ENCODE measurements at regions not wholly inside any gene's neighbourhood (a gene's known extent, or its start where the extent isn't known, plus 50 kb on each side); places are given as distances from the start of the nearest gene placed in this dataset.

DNA sequence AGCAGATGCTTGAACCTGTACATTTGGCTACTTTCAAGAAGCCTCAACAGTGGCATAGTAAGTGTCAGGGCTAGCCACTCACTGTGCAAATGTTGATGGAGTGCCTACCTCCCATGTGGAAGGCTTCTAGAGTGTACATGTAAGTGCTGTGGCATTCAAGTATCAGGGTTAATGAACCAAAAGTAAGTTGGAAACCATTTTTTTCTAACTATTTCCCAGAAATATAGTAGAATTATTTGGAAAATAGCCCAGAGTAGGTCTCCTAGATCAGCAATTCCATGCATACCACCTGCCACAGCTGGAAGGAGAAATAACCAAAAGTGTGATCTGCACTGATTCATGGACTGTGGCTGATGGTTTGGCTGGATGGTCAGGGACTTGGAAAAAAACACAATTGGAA is 53.3 kb downstream of the FOXD1 start:
- no peak for DNase-seq

DNA sequence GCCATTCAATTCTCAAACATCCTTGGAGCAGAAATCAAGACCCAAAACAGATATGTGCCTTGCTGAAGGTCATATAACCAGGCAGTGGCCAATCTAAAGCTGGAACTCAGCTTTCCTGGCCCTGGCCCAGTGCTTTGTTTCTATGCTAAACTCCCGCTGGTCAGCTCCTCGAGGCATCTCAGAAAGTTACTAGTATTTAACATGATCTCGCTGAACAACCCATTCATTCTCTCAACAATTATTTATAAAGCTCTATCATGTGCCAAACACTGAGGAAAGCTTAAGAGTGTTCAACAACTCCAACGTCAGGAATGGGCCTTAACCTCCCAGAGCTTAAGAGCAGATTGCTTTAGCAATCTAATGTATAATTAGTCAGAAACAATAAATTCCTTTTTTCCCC is 54.0 kb downstream of the FOXD1 start:
- DNase-seq = no peak

DNA sequence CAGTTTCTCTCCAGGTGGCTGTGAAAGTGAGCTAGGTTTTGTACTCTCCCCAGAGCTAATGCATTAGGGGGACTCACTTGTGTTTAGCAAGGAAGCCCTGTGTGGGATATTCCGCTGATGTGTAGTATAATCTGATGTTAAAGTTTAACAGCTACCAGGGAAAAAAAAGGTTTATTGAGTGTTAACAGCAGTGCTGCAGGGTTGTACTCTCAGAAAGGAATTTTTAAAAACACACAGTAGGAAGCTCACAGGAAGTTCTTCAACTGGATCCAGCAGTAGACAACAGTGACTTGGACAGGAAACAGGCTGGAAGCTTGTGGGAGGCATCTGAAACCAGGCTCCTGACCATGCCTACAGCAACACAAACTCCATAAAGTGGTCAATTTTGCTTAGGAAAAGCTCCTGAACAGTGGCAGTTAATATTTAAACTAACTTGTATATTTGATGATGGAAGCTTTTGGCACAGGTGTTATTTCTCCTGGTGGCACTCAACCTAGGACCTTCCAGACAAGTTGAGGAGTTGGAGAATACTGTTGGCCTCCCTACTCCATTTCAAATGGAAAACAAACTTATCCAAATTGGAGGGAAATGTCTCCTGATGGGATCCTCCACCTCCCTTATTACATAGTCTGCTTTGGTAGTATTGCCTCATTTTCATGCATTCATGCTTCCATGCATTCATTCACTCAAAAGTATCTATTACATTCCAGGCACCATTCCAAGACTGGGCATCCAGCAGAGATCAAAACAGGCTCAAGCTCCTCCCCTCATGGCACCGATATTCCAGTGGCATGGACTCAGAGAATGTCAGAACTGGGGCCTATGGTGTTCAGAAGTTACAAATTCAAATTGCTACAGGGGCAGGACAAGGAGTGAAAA is 54.7 kb downstream of the FOXD1 start:
- DNase-seq = no peak

DNA sequence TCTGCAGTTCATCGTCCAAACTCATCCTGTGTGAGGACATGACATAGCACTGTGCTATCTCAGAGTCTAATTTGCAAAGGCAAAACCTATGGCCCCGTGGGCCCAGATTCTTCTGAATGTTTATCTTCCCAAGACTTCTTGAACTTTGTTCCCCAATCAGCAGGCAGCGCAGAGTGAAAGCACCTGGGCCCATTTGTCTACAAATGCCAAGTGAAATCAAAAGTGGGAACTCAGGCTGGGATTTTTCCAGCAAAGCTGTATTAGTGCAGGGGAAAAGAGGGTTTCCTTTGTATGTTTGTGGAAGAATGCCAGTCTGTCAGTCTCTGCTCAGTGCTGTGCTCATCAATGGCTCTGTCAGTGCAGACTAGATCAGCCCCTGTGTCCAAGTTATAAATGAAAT is 55.8 kb downstream of the FOXD1 start:
- DNase-seq = no peak

DNA sequence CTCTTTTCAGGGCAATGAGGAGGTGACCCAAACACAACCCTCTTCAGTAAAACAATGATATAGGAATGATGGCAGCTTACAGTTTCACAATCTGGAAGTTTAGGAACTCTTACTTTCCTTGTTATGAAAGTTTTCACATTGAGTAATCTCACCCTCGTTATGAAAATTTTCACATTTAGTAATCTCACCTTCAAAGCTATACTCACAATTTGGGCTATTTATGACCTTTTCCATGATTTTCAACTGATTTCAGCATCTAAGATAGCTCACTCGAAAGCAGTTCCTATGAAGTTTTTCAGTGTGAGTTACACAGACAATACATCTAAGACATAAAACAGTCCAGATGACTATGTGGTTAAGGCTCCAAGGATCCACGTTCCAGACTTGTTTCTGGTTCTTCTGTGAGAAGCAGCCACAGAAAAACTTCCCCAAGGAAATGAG is 57.1 kb downstream of the FOXD1 start:
- no peak for DNase-seq

DNA sequence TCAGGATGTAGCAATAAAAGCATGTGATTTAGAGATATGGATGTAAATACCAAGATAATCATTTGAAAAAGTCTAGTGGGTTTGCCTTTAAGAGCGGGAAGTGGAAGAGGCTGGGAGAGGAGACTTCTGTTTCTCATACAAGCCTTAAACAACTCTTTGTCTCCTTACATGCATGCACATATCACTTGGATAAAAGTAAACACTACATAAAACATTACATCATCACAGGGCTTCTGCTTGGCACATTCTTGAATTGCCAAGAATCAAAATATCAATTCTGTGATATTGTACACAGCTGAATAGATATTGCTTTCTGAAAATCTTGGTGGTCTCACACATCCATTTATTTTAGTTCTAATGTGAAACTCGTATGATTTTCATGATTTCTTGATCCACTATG is 57.6 kb downstream of the FOXD1 start:
- no peak for DNase-seq

DNA sequence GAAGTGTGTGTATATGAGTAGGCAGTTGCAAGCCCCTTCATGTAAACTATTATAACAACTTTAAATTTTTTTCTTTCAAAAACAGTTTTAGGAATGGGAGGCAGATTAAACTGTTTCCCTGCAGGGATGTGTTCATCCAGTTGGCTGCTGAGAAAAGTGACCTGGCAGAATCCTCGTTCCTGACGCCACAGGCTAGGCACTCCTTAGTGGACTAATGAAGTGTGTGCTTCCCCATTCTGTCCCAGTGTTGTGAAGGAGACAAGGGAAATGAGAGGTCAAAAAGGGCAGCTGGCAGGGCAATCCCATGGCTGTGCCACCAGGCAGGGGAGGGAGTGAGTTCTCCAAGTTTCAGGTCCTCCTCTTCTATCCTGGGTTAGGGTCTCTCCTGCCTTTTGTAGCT is 59.8 kb downstream of the FOXD1 start:
- no peak for DNase-seq

DNA sequence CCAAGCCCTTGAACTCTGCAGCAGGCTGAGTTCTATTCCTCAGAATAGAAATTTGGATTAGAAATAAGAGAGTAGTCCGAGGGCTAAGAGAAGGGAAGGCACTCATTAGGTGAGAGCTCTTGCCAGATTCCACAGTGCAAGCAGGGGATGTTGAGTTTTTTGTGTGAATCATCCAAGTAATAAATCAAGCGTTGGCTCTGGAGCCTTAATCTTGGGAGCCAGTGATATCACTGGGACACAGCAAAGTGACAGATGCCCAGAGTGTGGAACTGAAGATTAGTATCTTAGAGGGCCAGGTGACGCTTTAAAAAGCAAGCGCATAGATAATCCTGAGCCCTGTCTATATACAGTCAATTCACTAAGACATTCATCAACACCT is 60.3 kb downstream of the FOXD1 start:
- DNase-seq = no peak

DNA sequence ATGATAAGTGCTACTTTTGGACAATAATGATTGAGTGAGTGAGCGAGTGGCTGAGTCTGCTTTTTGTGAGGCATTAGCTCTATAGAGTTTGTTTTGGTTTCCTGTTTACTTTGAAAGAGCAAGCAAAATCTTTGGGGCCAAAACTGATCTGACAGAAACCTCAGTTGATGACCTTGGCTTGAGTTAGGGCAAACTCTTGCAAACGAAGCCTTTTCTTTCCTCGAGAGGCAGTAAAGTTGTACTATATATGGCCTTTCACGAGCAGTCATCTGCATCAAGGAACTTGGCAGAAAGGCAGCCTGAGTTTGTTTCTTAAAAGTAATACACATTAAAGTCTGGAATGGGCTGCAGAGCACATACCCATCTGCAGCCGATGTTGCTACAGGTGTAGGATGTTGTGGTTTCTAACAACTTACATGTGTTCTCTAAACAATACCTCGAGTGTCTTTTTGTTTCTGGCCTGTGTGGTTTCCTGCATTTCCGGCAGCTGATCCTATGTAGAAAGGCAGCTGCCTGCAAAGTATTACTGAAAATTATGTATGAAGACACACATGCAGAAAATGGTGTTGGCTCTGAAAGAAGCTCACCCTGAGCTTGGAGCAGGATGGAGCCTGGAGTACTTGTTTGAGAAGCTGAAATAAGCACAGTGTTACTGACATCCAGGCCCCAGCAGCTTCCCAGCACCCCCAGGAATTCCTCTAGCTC is 60.8 kb downstream of the FOXD1 start:
- DNase-seq = peak; percentile 29 to 35

DNA sequence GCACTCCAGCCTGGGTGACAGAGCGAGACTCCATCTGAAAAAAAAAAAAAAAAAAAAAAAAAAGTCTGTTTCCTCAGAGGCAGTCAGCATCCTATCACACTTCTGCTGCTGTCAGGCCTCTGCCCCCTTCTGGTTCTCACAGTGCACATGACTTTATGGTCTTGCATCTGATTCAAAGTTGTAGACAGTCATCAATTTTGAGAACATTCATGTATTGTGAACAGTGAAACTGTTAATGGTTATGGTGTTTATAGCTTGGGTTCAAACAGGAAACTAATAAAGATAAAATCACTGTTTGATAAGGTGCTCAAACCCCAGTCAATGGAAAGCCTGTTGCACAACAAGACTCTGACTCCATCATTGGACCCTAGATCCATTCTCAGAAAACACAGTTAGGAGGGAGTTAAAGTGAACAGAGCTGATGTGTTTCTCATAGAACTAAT is 61.4 kb downstream of the FOXD1 start:
- no peak for DNase-seq

DNA sequence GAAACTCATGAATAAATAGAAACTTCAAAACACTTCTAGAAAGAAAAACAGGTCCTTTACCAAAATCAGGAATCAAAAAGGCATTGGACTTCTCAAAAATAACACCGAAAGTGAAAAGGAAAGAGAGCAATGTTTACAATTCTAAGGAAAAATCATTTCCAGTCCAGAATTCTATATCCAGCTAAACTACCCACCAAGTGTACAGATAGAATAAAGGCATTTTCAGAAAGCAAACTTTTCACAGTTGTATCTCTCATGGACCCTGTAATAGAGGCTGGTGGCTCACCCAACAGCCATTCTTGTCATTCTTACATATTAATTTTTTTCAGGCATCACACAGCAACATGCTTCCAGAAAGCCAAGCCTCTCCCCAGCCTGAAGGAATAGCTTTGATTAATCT is 63.7 kb downstream of the FOXD1 start:
- DNase-seq = no peak

DNA sequence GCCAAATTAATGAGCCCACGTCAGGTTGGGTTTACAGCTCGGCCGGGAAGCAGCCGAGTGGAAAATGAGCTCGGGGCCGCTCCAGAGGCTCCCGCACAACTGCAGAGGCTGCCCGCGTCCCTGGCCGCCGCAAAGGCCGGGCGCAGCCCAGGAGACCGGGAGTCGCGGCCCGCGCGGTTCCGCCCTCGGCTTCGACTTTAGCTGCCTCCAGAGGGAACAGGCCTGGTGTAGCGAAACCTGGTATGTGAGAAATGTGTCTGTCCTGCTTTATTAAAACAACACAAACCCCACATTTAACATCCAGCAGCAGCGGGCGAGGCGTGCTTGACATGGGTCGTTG is 66.2 kb downstream of the FOXD1 start:
- no peak for DNase-seq

DNA sequence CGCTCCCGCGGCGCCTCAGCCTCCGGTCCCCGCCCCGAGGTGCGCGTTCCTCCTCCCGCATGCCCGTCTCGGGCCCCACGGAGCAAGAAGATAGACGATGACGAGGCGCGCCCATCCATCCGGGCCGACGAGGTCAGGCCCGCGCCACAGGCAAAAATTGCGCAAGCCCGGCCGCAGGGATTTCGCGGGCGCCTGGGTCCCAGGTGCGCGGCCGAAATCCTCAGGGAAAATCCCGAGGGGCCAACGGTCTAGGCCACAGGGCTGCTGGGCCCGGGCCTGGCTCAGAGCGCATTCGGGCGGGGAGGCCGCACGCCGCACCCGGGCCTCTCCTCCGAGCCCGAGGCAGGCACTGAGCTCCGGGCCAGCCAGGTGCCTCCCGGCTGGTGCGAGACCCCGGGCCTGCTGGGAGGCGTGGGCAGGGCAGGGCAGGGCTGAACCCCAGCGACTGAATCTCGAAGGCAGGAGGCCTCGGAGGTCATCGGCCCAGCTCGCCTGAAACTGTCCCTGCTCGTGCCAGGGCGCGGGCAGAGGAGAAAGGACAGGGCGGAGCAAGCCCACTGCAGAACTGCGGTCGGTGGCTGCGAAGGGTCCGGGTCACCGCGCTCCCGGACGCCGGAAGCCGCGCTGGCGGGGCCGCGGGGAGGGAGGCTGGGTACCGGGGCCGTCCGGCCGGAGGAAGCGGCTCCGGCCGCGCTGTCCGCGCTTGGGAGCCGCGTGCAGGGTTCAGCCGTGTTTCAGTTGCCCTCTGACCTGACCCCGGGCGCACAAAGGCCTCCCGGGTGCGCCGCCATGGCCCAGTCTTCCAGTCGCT is 66.8 kb downstream of the FOXD1 start:
- DNase-seq = no peak

DNA sequence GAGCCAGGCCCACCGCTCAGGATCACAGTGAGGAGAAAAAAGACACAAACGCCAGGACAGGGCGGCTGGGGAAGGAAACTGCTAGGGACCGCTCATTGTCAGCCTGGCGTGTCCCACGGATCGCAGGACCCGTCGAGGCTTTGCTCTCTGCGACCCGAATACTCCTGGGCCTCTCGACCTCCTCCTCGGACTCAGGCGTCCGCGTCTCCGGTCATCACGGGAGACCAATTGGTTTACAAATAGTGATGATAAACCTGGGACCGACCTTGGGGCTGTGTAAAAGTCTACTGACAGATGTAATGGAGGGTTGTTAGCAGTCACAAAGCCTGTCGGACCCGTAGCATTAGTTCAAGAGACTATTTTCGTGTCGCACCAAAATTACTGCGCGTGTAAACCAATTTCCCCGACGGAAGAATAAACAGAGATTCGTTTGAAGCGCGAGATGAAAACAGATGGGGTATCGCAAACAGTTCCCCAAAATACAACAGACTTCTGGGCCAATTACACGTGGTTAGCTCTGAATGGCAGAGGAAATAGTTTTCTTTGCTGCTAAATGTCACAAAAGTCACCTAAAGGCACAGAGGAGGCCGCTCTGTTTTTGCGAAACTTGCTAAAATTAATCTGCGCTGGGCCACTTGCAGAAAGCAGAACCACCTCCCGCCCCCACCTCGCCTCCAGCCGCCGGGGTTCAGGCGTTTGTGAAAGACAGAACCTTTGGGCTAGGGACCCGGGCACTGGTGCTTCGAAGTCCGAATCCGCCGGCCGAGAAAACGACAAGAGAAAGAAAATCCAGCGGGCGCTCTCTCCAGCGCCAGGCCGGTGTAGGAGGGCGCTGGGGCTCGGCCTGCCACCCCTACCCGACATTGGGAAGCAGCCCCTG is 67.6 kb downstream of the FOXD1 start:
- DNase-seq = no peak

DNA sequence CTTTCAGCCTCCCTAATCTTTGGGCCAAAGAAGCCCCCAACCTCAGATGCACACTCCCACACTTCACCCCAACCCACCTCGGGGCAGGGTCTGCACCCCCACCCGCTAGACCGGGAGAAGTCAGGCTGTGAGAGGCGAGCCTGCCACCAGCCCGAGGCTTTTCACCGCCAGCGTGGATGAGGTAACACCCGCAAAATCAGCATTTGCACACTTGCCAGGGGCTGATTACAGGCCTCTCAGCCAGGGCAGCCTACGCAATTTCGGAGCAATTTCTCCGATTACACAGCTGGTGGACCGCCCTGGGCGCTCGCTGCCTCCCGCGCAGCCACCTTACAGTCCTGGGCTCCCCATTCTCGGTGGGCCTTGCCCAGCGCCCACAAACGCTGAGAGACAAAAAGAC is 68.5 kb downstream of the FOXD1 start:
- DNase-seq = no peak

DNA sequence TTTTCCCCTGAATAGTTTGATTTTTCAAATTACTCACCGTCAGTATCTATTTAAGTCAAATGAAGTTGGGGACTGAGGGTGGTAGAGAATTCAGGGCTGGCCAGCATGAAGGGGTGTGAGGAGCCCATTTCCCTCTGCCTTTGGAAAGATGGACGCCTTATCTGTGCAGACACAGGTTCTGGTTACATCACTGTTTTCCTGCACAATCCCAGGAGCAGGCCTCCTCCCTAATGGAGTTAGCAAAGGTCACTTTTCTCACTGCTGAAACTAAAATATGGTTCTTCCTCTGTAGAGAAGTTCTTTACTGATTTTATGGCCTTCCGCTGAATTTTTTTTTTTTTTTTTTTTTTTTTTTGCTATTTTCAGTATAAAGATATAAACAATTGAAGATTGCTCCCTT is 69.1 kb downstream of the FOXD1 start:
- DNase-seq = no peak

DNA sequence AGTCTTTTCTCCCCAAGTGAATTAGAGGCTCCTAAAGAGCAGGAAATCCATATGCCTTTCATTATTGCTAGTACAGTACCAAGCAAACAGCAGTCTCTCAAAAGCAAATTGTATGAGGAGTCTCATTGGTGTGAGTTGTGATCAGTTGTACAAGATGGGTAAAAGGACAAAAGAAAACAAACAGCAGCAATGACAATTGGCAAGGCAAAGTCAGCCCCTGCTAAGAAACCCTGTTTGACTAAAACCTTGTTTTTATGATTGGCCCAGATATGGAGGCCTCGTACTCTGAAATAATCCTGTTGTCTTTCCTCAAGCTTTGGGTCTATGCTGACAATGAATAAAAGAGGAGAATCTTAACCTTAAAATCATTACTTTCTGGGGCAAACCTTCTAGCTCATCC is 69.8 kb downstream of the FOXD1 start:
- DNase-seq = no peak

DNA sequence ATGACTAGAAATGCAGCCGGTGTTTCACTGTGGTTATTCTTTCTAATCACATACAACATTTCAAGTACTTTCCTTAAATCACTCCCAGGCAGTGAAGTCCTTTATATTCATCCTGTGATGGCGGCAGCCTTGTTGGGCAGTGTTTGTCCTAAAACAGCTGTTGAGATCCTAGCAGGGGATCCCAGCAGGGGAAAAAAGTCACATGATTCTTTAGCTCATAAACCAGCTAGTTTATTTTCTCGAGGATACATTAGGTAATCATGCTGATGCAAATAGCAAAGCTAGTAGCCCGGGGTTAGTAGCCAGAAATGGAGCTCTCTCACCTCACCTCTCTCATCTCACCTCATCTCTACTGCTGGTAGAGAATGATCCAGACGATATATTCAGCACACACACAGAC is 70.5 kb downstream of the FOXD1 start:
- DNase-seq = no peak

DNA sequence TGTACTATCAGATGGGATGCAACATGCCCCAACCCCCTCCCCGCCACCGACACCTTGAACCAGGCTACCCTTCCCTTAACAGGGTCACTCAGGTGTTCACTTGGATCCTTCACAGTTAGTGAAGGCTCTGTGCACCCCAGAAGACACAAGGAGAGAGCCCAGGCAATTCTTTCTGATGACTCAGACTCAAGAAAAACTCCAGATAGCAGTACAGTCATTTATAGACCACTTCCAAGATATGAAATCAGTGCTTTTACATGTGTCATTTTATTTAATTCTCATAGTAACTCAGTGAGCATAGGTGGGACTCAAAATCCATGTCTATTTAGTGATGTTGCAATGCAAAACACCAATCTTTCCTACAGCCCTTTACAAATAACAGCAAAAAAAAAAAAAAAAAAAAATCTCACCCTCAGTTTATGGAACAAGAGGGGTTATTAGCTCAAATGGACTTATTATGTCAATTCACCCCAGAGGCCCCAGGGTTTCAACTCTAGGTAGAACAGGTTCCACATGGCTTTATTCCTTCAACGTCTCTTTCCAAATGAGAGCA is 71.9 kb downstream of the FOXD1 start:
- no peak for DNase-seq

DNA sequence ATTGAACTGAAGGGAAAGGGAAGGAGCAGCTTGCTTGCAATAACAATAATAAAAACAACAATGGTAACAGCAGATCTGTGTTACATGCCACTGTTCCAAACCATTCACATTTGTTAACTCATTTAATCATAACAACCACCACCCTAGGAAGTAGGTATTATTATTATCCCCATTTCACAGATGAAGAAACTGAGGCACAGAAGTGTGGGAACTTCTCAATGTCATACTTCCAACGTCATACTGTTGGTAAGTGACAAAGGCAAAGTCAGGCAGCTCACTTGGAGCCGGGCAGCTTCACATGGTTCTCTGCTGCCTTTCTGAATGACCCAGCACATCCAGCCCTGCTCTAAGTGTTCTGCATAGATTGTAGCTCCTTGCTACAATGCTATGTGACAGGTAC is 72.6 kb downstream of the FOXD1 start:
- no peak for DNase-seq

DNA sequence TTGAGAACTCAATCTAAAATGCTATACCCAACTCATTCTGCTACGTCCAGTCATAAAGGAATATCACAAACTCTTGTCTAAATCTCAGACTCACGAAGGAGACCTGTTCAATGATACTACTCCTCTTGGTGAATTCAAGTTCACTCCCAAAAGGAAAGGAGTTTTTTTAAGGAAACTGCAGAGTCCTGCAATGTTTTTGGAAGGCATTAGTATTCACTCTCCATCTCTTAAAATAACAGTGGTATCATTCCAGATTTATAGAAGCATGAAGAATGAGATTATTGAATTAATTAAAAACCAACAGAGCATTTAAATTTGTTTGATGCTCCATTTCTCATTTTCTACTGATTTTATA is 73.4 kb downstream of the FOXD1 start:
- DNase-seq = no peak

DNA sequence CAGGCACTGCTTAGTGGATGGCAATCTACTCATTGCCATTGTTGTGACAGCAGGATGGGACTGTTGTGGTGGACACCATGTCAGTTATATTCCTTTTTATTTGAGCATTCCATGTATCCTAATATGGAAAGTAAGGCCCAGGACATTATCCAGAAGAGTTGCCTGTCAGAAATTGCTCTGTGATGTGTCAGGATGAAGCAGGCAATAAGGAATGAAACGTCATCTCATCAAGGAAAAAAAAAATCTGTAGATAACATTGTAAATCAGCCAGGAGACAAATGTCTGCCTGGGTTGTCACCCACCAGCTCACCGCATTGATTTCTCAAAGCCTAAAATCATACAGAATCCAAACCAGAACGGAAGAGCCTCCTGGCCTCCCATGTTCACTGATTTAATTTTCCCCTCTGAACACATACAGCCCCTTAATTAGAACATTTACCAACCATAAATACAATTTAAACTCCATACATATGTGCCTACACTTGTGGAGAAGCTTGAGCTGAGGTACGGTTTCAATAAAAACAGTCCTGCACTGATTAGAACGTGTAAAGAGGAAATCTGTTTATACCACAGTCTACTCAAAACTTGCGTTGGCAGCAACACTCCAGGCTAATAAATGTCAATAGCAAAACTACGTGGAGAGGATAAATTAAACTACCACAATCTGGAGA is 73.9 kb downstream of the FOXD1 start:
- DNase-seq = no peak

Measured in NCI-H187 (cell line).